Upper lobe of left lung (tissue), 4 donors: ENCODE measurements at regions not wholly inside any gene's neighbourhood (a gene's known extent, or its start where the extent isn't known, plus 50 kb on each side); places are given as distances from the start of the nearest gene placed in this dataset.

Source experiments
- CTCF ChIP-seq, 6 experiments: fragments of 450-650 bp in 4 of 6; fragments of 200-600 bp in 2 of 6; sonication (generic) in 2 of 6; IDR thresholded peaks; one replicate each; pipeline ENCODE4 v1.5.1; 2016 to 2019; ENCODE audit warnings: antibody characterized with exemption in 6 of 6
- EP300 ChIP-seq, 4 donors: sonication (generic); formaldehyde crosslinking; IDR thresholded peaks; one replicate each; pipeline ENCODE4 v1.5.1; 2017; ENCODE audit warnings: antibody characterized with exemption in 4 of 4, control low read depth in 2 of 4
- POLR2A ChIP-seq, 4 donors: fragments of 450-650 bp; IDR thresholded peaks; one replicate each; pipeline ENCODE4 v1.5.1; 2016 to 2017; ENCODE audit warnings: antibody characterized with exemption in 4 of 4, mild to moderate bottlenecking in 2 of 4
- POLR2AphosphoS5 ChIP-seq, 2 donors: sonication (generic); formaldehyde crosslinking; IDR thresholded peaks; one replicate each; pipeline ENCODE4 v1.5.1; 2017; ENCODE audit warnings: antibody characterized with exemption in 2 of 2

GRCh38 chr3:102691507-102691906, 256.7 kb downstream of the ZPLD1 start:
- TF ChIP-seq CTCF (IDR thresholded peaks at IDR 0.05) (no peak), POLR2AphosphoS5 (IDR thresholded peaks at IDR 0.05) (no peak), POLR2A (IDR thresholded peaks at IDR 0.05) (no peak), EP300 (IDR thresholded peaks at IDR 0.05) (no peak)
